SW 1271 (cell line): ENCODE measurements at regions not wholly inside any gene's neighbourhood (a gene's known extent, or its start where the extent isn't known, plus 50 kb on each side); places are given as distances from the start of the nearest gene placed in this dataset.

Experiments used
- DNase-seq, 2 experiments: peaks; one replicate each; lab custom pipeline; 2025; lab: John Stamatoyannopoulos, UW

GRCh38 chr4:6523251-6523650, 50.8 kb upstream of the PPP2R2C start:
- peak in 1 of 2 experiments; percentile 3 for DNase-seq

- no peak for DNase-seq
These were observed 50.6 kb upstream of the MAN2B2 start for GRCh38 chr4:6524436-6524835.
